Thymus (tissue), 11 donors: ENCODE measurements at regions not wholly inside any gene's neighbourhood (a gene's known extent, or its start where the extent isn't known, plus 50 kb on each side); places are given as distances from the start of the nearest gene placed in this dataset.
"Not testable (repeated sequence)": the region's sequence is repeated elsewhere in the genome, so short reads cannot be mapped to it uniquely, and the experiment has no call there.

Source experiments
- DNase-seq, 9 donors: peaks; one replicate each; pipeline ENCODE4 v3.0.0-alpha.2; 2013; ENCODE audit warnings: low spot score in 9 of 9, low read depth in 6 of 9, missing footprints in 1 of 9
- H3K27ac ChIP-seq, 2 donors: one replicate each; pipeline ENCODE4 v1.5.1; 2013; ENCODE audit warnings: control low read depth in 1 of 2, low read depth in 1 of 2, low read length in 1 of 2, mild to moderate bottlenecking in 1 of 2, moderate library complexity in 1 of 2
- H3K27me3 ChIP-seq, 2 donors: one replicate each; pipeline ENCODE4 v1.5.1; 2013; ENCODE audit warnings: low read length in 1 of 2; ENCODE audit not compliant: control insufficient read depth in 2 of 2, insufficient read depth in 1 of 2
- H3K36me3 ChIP-seq, 2 donors: one replicate each; pipeline ENCODE4 v1.5.1; 2013; ENCODE audit warnings: low read length in 1 of 2, mild to moderate bottlenecking in 1 of 2, moderate library complexity in 1 of 2; ENCODE audit not compliant: control insufficient read depth in 2 of 2, insufficient read depth in 2 of 2
- H3K4me1 ChIP-seq, 2 donors: one replicate each; pipeline ENCODE4 v1.5.1; 2013; ENCODE audit warnings: low read length in 2 of 2; ENCODE audit not compliant: control insufficient read depth in 2 of 2, insufficient read depth in 2 of 2
- H3K4me3 ChIP-seq, 2 donors: one replicate each; pipeline ENCODE4 v1.5.1; 2013; ENCODE audit warnings: low read length in 2 of 2, control low read depth in 1 of 2, mild to moderate bottlenecking in 1 of 2
- H3K9me3 ChIP-seq, 2 donors: one replicate each; pipeline ENCODE4 v1.5.1; 2013; ENCODE audit warnings: low read length in 1 of 2, mild to moderate bottlenecking in 1 of 2; ENCODE audit not compliant: control insufficient read depth in 2 of 2, insufficient read depth in 1 of 2
- WGBS: extraction: QIAGEN DNeasy Blood & Tissue Kit; methylation state at CpG from one replicate; pipeline ENCODE4 v1.1.7; 2013; 5-methylcytosine and 5-hydroxymethylcytosine counted together
- donor health status: healthy.

GRCh38 chr1:232172563-232172962 is 457.4 kb downstream of the SIPA1L2 start:
- Histone ChIP-seq H3K4me1 (no peaks in the 10 kb centered on the region), H3K27ac (no peak overlapping the region), H3K36me3 (no peaks in the 10 kb centered on the region), H3K4me3 (no peak overlapping the region), H3K9me3 (no peaks in the 10 kb centered on the region), H3K27me3 (no peaks in the 10 kb centered on the region)
- WGBS: 22% methylated on average over 4 of the region's 4 CpGs
- no peak for DNase-seq

GRCh38 chr1:232170909-232171308 is 459.0 kb downstream of the SIPA1L2 start:
- Histone ChIP-seq H3K4me1 (no peaks in the 10 kb centered on the region), H3K9me3 (no peaks in the 10 kb centered on the region), H3K27me3 (no peaks in the 10 kb centered on the region), H3K27ac (no peak overlapping the region), H3K4me3 (no peak overlapping the region), H3K36me3 (no peaks in the 10 kb centered on the region)
- WGBS: 99% methylated on average over 1 of the region's 1 CpG
- DNase-seq: no peak

GRCh38 chr1:232169436-232169835 is 460.5 kb downstream of the SIPA1L2 start:
- no peak overlapping the region for H3K4me3 ChIP-seq
- no peak for DNase-seq
- no peak overlapping the region for H3K27ac ChIP-seq
- H3K36me3 ChIP-seq: no peaks in the 10 kb centered on the region
- no peaks in the 10 kb centered on the region for H3K9me3 ChIP-seq
- H3K27me3 ChIP-seq: no peaks in the 10 kb centered on the region
- 99% methylated on average over 5 of the region's 5 CpGs for WGBS
- H3K4me1 ChIP-seq: no peaks in the 10 kb centered on the region

- Histone ChIP-seq H3K36me3 (no peaks in the 10 kb centered on the region), H3K4me1 (no peaks in the 10 kb centered on the region), H3K9me3 (no peaks in the 10 kb centered on the region), H3K27ac (no peak overlapping the region), H3K4me3 (no peak overlapping the region), H3K27me3 (no peaks in the 10 kb centered on the region)
- whole genome bisulfite sequencing: 50% methylated on average over 2 of the region's 2 CpGs
- DNase-seq: no peak
Observed at GRCh38 chr1:232168508-232168907, 461.4 kb downstream of the SIPA1L2 start.

GRCh38 chr1:232166942-232167341 is 463.0 kb downstream of the SIPA1L2 start:
- no peak overlapping the region for H3K27ac ChIP-seq
- H3K4me1 ChIP-seq: no peaks in the 10 kb centered on the region
- H3K4me3 ChIP-seq: no peak overlapping the region
- WGBS: 32% methylated on average over 4 of the region's 4 CpGs
- H3K9me3 ChIP-seq: no peaks in the 10 kb centered on the region
- no peak for DNase-seq
- H3K27me3 ChIP-seq: no peaks in the 10 kb centered on the region
- no peaks in the 10 kb centered on the region for H3K36me3 ChIP-seq

- 97% methylated on average over 4 of the region's 4 CpGs for WGBS
- no peaks in the 10 kb centered on the region for H3K4me1 ChIP-seq
- no peak for DNase-seq
- no peaks in the 10 kb centered on the region for H3K36me3 ChIP-seq
- H3K4me3 ChIP-seq: no peak overlapping the region
- no peaks in the 10 kb centered on the region for H3K27me3 ChIP-seq
- H3K27ac ChIP-seq: no peak overlapping the region
- no peaks in the 10 kb centered on the region for H3K9me3 ChIP-seq
Observed at GRCh38 chr1:232164078-232164963, 465.6 kb downstream of the SIPA1L2 start.

GRCh38 chr1:232163533-232163932 is 466.4 kb downstream of the SIPA1L2 start:
- H3K4me1 ChIP-seq: no peaks in the 10 kb centered on the region
- DNase-seq: no peak
- no peaks in the 10 kb centered on the region for H3K27me3 ChIP-seq
- no peak overlapping the region for H3K4me3 ChIP-seq
- H3K9me3 ChIP-seq: no peaks in the 10 kb centered on the region
- WGBS: 98% methylated on average over 1 of the region's 1 CpG
- H3K36me3 ChIP-seq: no peaks in the 10 kb centered on the region
- H3K27ac ChIP-seq: no peak overlapping the region

GRCh38 chr1:232162001-232162400 is 467.9 kb downstream of the SIPA1L2 start:
- Histone ChIP-seq H3K4me1 (no peaks in the 10 kb centered on the region), H3K27ac (no peak overlapping the region), H3K9me3 (no peaks in the 10 kb centered on the region), H3K4me3 (no peak overlapping the region), H3K36me3 (no peaks in the 10 kb centered on the region), H3K27me3 (no peaks in the 10 kb centered on the region)
- WGBS: 43% methylated on average over 1 of the region's 1 CpG
- no peak for DNase-seq

- DNase-seq, H3K4me1 ChIP-seq, H3K27ac ChIP-seq, H3K36me3 ChIP-seq, H3K27me3 ChIP-seq, H3K9me3 ChIP-seq, H3K4me3 ChIP-seq: not testable (repeated sequence)
- WGBS: 99% methylated on average over 2 of the region's 2 CpGs
Observed at GRCh38 chr1:232158558-232158957, 471.4 kb downstream of the SIPA1L2 start.
